HEK293 (cell line): ENCODE measurements at regions not wholly inside any gene's neighbourhood (a gene's known extent, or its start where the extent isn't known, plus 50 kb on each side); places are given as distances from the start of the nearest gene placed in this dataset.

Source experiments
- CTCF ChIA-PET: fragments of 350-600 bp; formaldehyde crosslinking; extraction: SDS; loops from one replicate; lab custom pipeline; 2021; ENCODE audit warnings: antibody characterized with exemption; lab: Yijun Ruan, JAX
- POLR2A ChIA-PET: fragments of 300-600 bp; formaldehyde crosslinking; extraction: SDS; loops from one replicate; lab custom pipeline; 2020; ENCODE audit warnings: antibody characterized with exemption, inconsistent platforms; lab: Yijun Ruan, JAX
- H3K27ac ChIP-seq: fragments of 200-500 bp; sonication (Bioruptor generic); 2 replicates; pipeline ENCODE4 v1.5.1; 2014; ENCODE audit warnings: low read depth, low read length, control low read depth, inconsistent platforms; ENCODE audit errors: extremely low read depth
- H3K36me3 ChIP-seq, 2 experiments: fragments of 200-500 bp in 1 of 2; sonication (Bioruptor generic) in 1 of 2; 1 replicate in 1 of 2; 2 replicates in 1 of 2; pipeline ENCODE4 v1.5.1; 2014 to 2017; ENCODE audit warnings: inconsistent platforms in 2 of 2, low read length in 2 of 2; ENCODE audit not compliant: control insufficient read depth in 2 of 2, insufficient read depth in 1 of 2
- H3K4me1 ChIP-seq: fragments of 200-500 bp; sonication (Bioruptor generic); 2 replicates; pipeline ENCODE4 v1.5.1; 2014; ENCODE audit warnings: mild to moderate bottlenecking, low read length, inconsistent platforms; ENCODE audit not compliant: control insufficient read depth, insufficient read depth
- H3K4me3 ChIP-seq: 2 replicates; pipeline ENCODE4 v1.5.1; 2011; ENCODE audit warnings: low read depth, mild to moderate bottlenecking, control low read depth, low read length, moderate library complexity
- H3K9me3 ChIP-seq: fragments of 200-500 bp; sonication (Bioruptor generic); 2 replicates; pipeline ENCODE4 v1.5.1; 2014; ENCODE audit warnings: low read depth, low read length, inconsistent platforms; ENCODE audit not compliant: control insufficient read depth, insufficient read depth
- HOXA7 ChIP-seq: sonication (generic); formaldehyde crosslinking; IDR thresholded peaks from 2 replicates; pipeline ENCODE4 v1.8.1; 2022; ENCODE audit warnings: missing genetic modification reagents, borderline replicate concordance
- REPIN1 ChIP-seq: fragments of 450-650 bp; formaldehyde crosslinking; IDR thresholded peaks from 2 replicates; pipeline ENCODE4 v1.5.1; 2017; ENCODE audit warnings: missing biosample characterization, missing genetic modification characterization, low read depth
- SP3 ChIP-seq: fragments of 450-650 bp; formaldehyde crosslinking; IDR thresholded peaks from 2 replicates; pipeline ENCODE4 v1.5.1; 2016; ENCODE audit warnings: missing biosample characterization, missing genetic modification characterization
- ZBTB48 ChIP-seq: fragments of 450-650 bp; formaldehyde crosslinking; IDR thresholded peaks from 2 replicates; pipeline ENCODE4 v1.5.1; 2016; ENCODE audit warnings: missing biosample characterization, missing genetic modification characterization
- ZFHX2 ChIP-seq: fragments of 450-650 bp; formaldehyde crosslinking; conservative IDR thresholded peaks from 2 replicates; pipeline ENCODE4 v1.5.1; 2016; ENCODE audit warnings: missing biosample characterization, missing genetic modification characterization
- ZNF184 ChIP-seq: fragments of 450-650 bp; IDR thresholded peaks from 2 replicates; pipeline ENCODE4 v1.5.1; 2018; ENCODE audit warnings: missing biosample characterization, mild to moderate bottlenecking, missing genetic modification characterization
- ZNF211 ChIP-seq: fragments of 450-650 bp; formaldehyde crosslinking; IDR thresholded peaks from 2 replicates; pipeline ENCODE4 v1.5.1; 2016; ENCODE audit warnings: low read depth, missing biosample characterization, missing genetic modification characterization
- ZNF404 ChIP-seq: fragments of 450-650 bp; formaldehyde crosslinking; IDR thresholded peaks from 2 replicates; pipeline ENCODE4 v1.5.1; 2017; ENCODE audit warnings: missing biosample characterization, missing genetic modification characterization
- ZNF555 ChIP-seq: fragments of 450-650 bp; formaldehyde crosslinking; conservative IDR thresholded peaks from 2 replicates; pipeline ENCODE4 v1.5.1; 2017; ENCODE audit warnings: missing biosample characterization, mild to moderate bottlenecking, missing genetic modification characterization, inconsistent platforms
- ZNF677 ChIP-seq: fragments of 450-650 bp; IDR thresholded peaks from 2 replicates; pipeline ENCODE4 v1.5.0; 2018; ENCODE audit warnings: missing biosample characterization, mild to moderate bottlenecking, missing genetic modification characterization, moderate library complexity
- ZNF707 ChIP-seq: fragments of 450-650 bp; formaldehyde crosslinking; IDR thresholded peaks from 2 replicates; pipeline ENCODE4 v1.5.1; 2016; ENCODE audit warnings: missing biosample characterization, missing genetic modification characterization
- ZNF768 ChIP-seq: fragments of 450-650 bp; formaldehyde crosslinking; IDR thresholded peaks from 2 replicates; pipeline ENCODE4 v1.5.1; 2018; ENCODE audit warnings: missing biosample characterization, mild to moderate bottlenecking, missing genetic modification characterization
- ZNF830 ChIP-seq: fragments of 450-650 bp; IDR thresholded peaks from 2 replicates; pipeline ENCODE4 v1.5.0; 2018; ENCODE audit warnings: missing biosample characterization, missing genetic modification characterization, low read depth, mild to moderate bottlenecking, moderate library complexity
- ZSCAN30 ChIP-seq: fragments of 450-650 bp; IDR thresholded peaks from 2 replicates; pipeline ENCODE4 v1.5.1; 2018; ENCODE audit warnings: missing biosample characterization, mild to moderate bottlenecking, missing genetic modification characterization, moderate library complexity
- TF ChIP-seq, protein P1 (sequence below): fragments of 450-650 bp; formaldehyde crosslinking; IDR thresholded peaks from 2 replicates; pipeline ENCODE4 v1.5.1; 2016; ENCODE audit warnings: missing biosample characterization, missing genetic modification characterization
- TF ChIP-seq, protein P2 (sequence below): fragments of 450-650 bp; formaldehyde crosslinking; IDR thresholded peaks from 2 replicates; pipeline ENCODE4 v1.5.1; 2016; ENCODE audit warnings: missing biosample characterization, missing genetic modification characterization, low read depth
- TF ChIP-seq, protein P3 (sequence below): fragments of 450-650 bp; formaldehyde crosslinking; IDR thresholded peaks from 2 replicates; pipeline ENCODE4 v1.5.1; 2016; ENCODE audit warnings: missing biosample characterization, missing genetic modification characterization, low read depth
- TF ChIP-seq, protein P4 (sequence below): fragments of 450-650 bp; formaldehyde crosslinking; IDR thresholded peaks from 2 replicates; pipeline ENCODE4 v1.5.1; 2016; ENCODE audit warnings: missing biosample characterization, missing genetic modification characterization
- TF ChIP-seq, protein P5 (sequence below): fragments of 450-650 bp; formaldehyde crosslinking; IDR thresholded peaks from 2 replicates; pipeline ENCODE4 v1.5.1; 2016; ENCODE audit warnings: missing biosample characterization, missing genetic modification characterization
- TF ChIP-seq, protein P6 (sequence below): fragments of 450-650 bp; formaldehyde crosslinking; IDR thresholded peaks from 2 replicates; pipeline ENCODE4 v1.5.1; 2017; ENCODE audit warnings: missing biosample characterization, missing genetic modification characterization

DNA sequence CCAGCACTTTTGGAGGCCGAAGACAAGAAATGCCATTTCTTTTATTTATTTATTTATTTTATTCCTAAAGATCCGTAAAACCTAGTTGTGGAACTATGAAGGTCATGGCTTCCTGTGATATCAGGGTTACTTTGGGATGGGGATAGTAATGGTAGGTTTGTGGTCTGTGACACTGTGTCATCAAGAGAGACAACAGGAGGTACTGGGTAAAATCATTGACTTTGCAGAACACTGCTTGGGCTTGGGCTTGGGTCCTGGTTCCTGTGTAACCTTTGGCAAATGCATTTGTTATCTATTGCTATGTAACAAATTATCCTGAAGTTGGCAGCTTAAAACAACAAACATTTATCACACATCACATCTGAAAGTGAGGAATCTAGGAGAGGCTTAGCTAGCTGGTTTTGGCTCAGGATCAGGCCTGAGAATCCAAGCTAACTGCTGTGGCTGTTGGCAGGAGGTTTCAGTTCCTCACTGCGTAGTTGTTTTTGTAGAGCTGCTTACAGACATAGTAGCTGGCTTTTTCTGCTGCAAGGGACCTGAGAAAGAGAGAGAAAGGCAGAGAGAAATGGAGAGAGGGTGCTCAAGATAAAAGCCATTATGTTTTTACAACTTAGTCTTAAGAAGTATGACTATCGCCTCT, 576.4 kb upstream of the SLIT2 start:
- Histone ChIP-seq H3K27ac (no peak overlapping the region), H3K4me3 (no peak overlapping the region), H3K9me3 (no peaks in the 10 kb centered on the region), H3K36me3 (no peaks in the 10 kb centered on the region), H3K4me1 (no peaks in the 10 kb centered on the region)
- TF ChIP-seq, protein P1, sequence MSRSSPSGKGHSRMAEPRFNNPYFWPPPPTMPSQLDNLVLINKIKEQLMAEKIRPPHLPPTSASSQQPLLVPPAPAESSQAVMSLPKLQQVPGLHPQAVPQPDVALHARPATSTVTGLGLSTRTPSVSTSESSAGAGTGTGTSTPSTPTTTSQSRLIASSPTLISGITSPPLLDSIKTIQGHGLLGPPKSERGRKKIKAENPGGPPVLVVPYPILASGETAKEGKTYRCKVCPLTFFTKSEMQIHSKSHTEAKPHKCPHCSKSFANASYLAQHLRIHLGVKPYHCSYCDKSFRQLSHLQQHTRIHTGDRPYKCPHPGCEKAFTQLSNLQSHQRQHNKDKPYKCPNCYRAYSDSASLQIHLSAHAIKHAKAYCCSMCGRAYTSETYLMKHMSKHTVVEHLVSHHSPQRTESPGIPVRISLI (tag by site-specific recombination), result no peak
- TF ChIP-seq ZNF211 (no peak), ZSCAN30 (no peak), ZBTB48 (tag by site-specific recombination) (no peak), ZNF707 (tag by site-specific recombination) (no peak), ZNF830 (tag by site-specific recombination) (no peak), REPIN1 (tag by site-specific recombination) (no peak), SP3 (no peak), ZNF768 (no peak), ZNF404 (tag by site-specific recombination) (no peak), ZNF555 (no peak), ZNF677 (tag by site-specific recombination) (no peak), ZFHX2 (no peak), ZNF184 (tag by site-specific recombination) (no peak), HOXA7 (no peak)
- TF ChIP-seq, protein P2, sequence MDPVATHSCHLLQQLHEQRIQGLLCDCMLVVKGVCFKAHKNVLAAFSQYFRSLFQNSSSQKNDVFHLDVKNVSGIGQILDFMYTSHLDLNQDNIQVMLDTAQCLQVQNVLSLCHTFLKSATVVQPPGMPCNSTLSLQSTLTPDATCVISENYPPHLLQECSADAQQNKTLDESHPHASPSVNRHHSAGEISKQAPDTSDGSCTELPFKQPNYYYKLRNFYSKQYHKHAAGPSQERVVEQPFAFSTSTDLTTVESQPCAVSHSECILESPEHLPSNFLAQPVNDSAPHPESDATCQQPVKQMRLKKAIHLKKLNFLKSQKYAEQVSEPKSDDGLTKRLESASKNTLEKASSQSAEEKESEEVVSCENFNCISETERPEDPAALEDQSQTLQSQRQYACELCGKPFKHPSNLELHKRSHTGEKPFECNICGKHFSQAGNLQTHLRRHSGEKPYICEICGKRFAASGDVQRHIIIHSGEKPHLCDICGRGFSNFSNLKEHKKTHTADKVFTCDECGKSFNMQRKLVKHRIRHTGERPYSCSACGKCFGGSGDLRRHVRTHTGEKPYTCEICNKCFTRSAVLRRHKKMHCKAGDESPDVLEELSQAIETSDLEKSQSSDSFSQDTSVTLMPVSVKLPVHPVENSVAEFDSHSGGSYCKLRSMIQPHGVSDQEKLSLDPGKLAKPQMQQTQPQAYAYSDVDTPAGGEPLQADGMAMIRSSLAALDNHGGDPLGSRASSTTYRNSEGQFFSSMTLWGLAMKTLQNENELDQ (tag by site-specific recombination), result no peak
- TF ChIP-seq, protein P3, sequence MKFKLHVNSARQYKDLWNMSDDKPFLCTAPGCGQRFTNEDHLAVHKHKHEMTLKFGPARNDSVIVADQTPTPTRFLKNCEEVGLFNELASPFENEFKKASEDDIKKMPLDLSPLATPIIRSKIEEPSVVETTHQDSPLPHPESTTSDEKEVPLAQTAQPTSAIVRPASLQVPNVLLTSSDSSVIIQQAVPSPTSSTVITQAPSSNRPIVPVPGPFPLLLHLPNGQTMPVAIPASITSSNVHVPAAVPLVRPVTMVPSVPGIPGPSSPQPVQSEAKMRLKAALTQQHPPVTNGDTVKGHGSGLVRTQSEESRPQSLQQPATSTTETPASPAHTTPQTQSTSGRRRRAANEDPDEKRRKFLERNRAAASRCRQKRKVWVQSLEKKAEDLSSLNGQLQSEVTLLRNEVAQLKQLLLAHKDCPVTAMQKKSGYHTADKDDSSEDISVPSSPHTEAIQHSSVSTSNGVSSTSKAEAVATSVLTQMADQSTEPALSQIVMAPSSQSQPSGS (tag by site-specific recombination), result no peak
- TF ChIP-seq, protein P4, sequence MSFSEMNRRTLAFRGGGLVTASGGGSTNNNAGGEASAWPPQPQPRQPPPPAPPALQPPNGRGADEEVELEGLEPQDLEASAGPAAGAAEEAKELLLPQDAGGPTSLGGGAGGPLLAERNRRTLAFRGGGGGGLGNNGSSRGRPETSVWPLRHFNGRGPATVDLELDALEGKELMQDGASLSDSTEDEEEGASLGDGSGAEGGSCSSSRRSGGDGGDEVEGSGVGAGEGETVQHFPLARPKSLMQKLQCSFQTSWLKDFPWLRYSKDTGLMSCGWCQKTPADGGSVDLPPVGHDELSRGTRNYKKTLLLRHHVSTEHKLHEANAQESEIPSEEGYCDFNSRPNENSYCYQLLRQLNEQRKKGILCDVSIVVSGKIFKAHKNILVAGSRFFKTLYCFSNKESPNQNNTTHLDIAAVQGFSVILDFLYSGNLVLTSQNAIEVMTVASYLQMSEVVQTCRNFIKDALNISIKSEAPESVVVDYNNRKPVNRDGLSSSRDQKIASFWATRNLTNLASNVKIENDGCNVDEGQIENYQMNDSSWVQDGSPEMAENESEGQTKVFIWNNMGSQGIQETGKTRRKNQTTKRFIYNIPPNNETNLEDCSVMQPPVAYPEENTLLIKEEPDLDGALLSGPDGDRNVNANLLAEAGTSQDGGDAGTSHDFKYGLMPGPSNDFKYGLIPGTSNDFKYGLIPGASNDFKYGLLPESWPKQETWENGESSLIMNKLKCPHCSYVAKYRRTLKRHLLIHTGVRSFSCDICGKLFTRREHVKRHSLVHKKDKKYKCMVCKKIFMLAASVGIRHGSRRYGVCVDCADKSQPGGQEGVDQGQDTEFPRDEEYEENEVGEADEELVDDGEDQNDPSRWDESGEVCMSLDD, result no peak
- TF ChIP-seq, protein P5, sequence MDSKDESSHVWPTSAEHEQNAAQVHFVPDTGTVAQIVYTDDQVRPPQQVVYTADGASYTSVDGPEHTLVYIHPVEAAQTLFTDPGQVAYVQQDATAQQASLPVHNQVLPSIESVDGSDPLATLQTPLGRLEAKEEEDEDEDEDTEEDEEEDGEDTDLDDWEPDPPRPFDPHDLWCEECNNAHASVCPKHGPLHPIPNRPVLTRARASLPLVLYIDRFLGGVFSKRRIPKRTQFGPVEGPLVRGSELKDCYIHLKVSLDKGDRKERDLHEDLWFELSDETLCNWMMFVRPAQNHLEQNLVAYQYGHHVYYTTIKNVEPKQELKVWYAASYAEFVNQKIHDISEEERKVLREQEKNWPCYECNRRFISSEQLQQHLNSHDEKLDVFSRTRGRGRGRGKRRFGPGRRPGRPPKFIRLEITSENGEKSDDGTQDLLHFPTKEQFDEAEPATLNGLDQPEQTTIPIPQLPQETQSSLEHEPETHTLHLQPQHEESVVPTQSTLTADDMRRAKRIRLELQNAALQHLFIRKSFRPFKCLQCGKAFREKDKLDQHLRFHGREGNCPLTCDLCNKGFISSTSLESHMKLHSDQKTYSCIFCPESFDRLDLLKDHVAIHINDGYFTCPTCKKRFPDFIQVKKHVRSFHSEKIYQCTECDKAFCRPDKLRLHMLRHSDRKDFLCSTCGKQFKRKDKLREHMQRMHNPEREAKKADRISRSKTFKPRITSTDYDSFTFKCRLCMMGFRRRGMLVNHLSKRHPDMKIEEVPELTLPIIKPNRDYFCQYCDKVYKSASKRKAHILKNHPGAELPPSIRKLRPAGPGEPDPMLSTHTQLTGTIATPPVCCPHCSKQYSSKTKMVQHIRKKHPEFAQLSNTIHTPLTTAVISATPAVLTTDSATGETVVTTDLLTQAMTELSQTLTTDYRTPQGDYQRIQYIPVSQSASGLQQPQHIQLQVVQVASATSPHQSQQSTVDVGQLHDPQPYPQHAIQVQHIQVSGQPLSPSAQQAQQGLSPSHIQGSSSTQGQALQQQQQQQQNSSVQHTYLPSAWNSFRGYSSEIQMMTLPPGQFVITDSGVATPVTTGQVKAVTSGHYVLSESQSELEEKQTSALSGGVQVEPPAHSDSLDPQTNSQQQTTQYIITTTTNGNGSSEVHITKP (tag by site-specific recombination), result no peak
- TF ChIP-seq, protein P6, sequence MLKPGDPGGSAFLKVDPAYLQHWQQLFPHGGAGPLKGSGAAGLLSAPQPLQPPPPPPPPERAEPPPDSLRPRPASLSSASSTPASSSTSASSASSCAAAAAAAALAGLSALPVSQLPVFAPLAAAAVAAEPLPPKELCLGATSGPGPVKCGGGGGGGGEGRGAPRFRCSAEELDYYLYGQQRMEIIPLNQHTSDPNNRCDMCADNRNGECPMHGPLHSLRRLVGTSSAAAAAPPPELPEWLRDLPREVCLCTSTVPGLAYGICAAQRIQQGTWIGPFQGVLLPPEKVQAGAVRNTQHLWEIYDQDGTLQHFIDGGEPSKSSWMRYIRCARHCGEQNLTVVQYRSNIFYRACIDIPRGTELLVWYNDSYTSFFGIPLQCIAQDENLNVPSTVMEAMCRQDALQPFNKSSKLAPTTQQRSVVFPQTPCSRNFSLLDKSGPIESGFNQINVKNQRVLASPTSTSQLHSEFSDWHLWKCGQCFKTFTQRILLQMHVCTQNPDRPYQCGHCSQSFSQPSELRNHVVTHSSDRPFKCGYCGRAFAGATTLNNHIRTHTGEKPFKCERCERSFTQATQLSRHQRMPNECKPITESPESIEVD (tag by site-specific recombination), result no peak
- POLR2A ChIA-PET, result no interaction called here
- CTCF ChIA-PET, result no interaction called here
